ENCODE measurements at regions not wholly inside any gene's neighbourhood (a gene's known extent, or its start where the extent isn't known, plus 50 kb on each side); places are given as distances from the start of the nearest gene placed in this dataset.

GRCh38 chr5:4995014-4995413 is 145.1 kb upstream of the ADAMTS16 start:
- no peak overlapping the region for H3K27ac ChIP-seq
- no peaks in the 10 kb centered on the region for H3K9me3 ChIP-seq
- H3K4me3 ChIP-seq: no peak overlapping the region
- TF ChIP-seq POLR2A (IDR thresholded peaks at IDR 0.05): no peak
- no peak for TF ChIP-seq CTCF (IDR thresholded peaks at IDR 0.05)
- H3K4me1 ChIP-seq: no peaks in the 10 kb centered on the region
- no peak for DNase-seq
- no peaks in the 10 kb centered on the region for H3K36me3 ChIP-seq
- H3K27me3 ChIP-seq: no peaks in the 10 kb centered on the region

DNA sequence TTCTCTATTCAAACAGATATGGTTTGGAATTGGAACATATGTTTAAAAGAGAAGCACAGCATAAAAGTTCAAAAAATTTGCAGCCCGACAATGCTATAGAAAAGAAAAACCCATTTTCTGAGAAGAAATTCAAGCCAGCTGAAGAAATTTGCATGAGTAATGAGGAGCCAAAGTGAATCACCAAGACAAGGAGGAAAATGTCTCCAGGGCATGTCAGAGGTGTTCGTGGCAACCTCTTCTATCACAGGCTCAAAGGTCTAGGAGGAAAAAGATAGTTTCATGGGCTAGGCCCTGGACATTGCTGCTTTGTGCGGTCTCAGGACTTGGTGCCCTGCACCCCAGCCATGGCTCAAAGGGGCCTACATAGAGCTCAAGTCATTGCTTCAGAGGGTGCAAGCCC is 134.8 kb upstream of the ADAMTS16 start:
- Histone ChIP-seq H3K4me1 (no peaks in the 10 kb centered on the region), H3K27ac (no peak overlapping the region), H3K9me3 (no peaks in the 10 kb centered on the region), H3K27me3 (no peaks in the 10 kb centered on the region), H3K36me3 (no peaks in the 10 kb centered on the region), H3K4me3 (no peak overlapping the region)
- no peak for DNase-seq
- no peak for TF ChIP-seq POLR2A (IDR thresholded peaks at IDR 0.05)
- TF ChIP-seq CTCF (IDR thresholded peaks at IDR 0.05): no peak

DNA sequence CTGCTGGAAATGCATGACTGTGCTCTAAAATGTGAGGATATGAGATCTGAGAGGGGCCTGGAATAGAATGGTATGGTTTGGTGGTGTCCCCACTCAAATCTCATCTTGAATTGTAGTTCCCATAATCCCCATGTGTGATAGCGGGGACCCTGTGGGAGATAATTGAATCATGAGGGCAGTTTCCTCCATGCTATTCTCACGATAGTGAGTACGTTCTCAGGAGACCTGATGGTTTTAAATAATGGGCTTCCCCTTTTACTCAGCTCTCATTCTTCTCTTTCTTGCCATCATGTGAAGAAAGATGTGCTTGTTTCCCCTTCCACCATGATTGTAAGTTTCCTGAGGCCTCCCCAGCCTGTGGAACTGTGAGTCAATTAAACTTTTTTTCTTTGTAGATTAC is 133.6 kb upstream of the ADAMTS16 start:
- DNase-seq: no peak
- Histone ChIP-seq H3K4me1 (no peaks in the 10 kb centered on the region), H3K9me3 (no peaks in the 10 kb centered on the region), H3K27me3 (no peaks in the 10 kb centered on the region), H3K27ac (no peak overlapping the region), H3K4me3 (no peak overlapping the region), H3K36me3 (no peaks in the 10 kb centered on the region)
- TF ChIP-seq CTCF (IDR thresholded peaks at IDR 0.05): no peak
- no peak for TF ChIP-seq POLR2A (IDR thresholded peaks at IDR 0.05)

- no peaks in the 10 kb centered on the region for H3K27me3 ChIP-seq
- no peak overlapping the region for H3K4me3 ChIP-seq
- no peaks in the 10 kb centered on the region for H3K4me1 ChIP-seq
- H3K36me3 ChIP-seq: no peaks in the 10 kb centered on the region
- TF ChIP-seq POLR2A (IDR thresholded peaks at IDR 0.05): no peak
- no peak for DNase-seq
- H3K27ac ChIP-seq: no peak overlapping the region
- H3K9me3 ChIP-seq: no peaks in the 10 kb centered on the region
Measured at GRCh38 chr5:5009240-5009639, 130.9 kb upstream of the ADAMTS16 start.

GRCh38 chr5:5011151-5011550 is 129.0 kb upstream of the ADAMTS16 start:
- no peaks in the 10 kb centered on the region for H3K36me3 ChIP-seq
- no peak overlapping the region for H3K4me3 ChIP-seq
- DNase-seq: no peak
- no peak overlapping the region for H3K27ac ChIP-seq
- H3K9me3 ChIP-seq: no peaks in the 10 kb centered on the region
- no peaks in the 10 kb centered on the region for H3K27me3 ChIP-seq
- TF ChIP-seq CTCF (IDR thresholded peaks at IDR 0.05) (no peak), POLR2A (IDR thresholded peaks at IDR 0.05) (no peak)
- no peaks in the 10 kb centered on the region for H3K4me1 ChIP-seq

DNA sequence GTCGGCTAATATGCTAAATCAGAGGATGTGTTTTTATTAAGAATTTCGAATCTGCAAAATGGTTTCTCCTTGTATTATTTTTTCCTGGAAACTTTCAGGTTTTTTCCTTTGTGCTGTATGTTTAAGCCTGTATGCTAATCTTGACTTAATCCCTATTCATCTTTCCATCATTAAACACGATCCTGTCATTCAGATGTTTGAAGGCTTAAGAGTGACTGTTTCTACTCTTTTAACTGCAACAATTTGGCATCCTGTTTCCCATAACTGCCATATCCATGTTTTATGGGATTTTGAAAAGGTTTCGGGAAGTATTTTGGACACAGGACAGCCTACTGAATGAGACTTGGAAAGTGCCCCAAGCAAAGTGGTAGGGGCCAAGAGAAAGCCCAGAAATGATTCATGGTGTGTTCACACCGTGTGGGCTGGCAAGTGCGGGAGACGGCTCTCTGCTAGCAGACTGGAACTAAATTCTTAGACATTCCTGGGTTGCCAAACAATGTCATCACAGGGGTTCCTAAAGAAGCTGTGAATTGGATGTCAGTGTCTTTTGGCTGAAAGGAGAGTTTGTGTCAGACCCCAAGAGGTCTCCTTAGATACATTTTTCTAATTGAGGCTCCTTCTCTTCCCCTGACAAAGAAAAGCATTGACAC is 125.4 kb upstream of the ADAMTS16 start:
- Histone ChIP-seq H3K27me3 (no peaks in the 10 kb centered on the region), H3K4me1 (no peaks in the 10 kb centered on the region), H3K36me3 (no peaks in the 10 kb centered on the region), H3K4me3 (no peak overlapping the region), H3K27ac (no peak overlapping the region), H3K9me3 (no peaks in the 10 kb centered on the region)
- DNase-seq: no peak
- TF ChIP-seq POLR2A (IDR thresholded peaks at IDR 0.05): no peak
- no peak for TF ChIP-seq CTCF (IDR thresholded peaks at IDR 0.05)

Measured in Peyer's patch (tissue), 4 donors.